K562 (cell line): ENCODE measurements at regions not wholly inside any gene's neighbourhood (a gene's known extent, or its start where the extent isn't known, plus 50 kb on each side); places are given as distances from the start of the nearest gene placed in this dataset.

Experiments
- ATAC-seq: fragments of 200-7000 bp; cut with Tn5 transposase; 3 replicates; pipeline ENCODE4 v1.9.1; 2020; ENCODE audit warnings: moderate library complexity
- BruUV-seq: library from RNA; stranded (reverse); fragments of 400-500 nt; replicated peaks from 2 replicates; lab custom pipeline; 2021; lab: Mats Ljungman, UMichigan
- CTCF ChIA-PET: fragments of 300-600 bp; formaldehyde crosslinking; extraction: SDS; loops from one replicate; lab custom pipeline; 2021; ENCODE audit warnings: low intra/inter-chr PET ratio; lab: Yijun Ruan, JAX
- POLR2A ChIA-PET: fragments of 300-600, 350-650 bp; sonication (Branson Sonifier 250); formaldehyde crosslinking; extraction: SDS; loops from one replicate; lab custom pipeline; 2021; ENCODE audit warnings: antibody characterized with exemption, inconsistent platforms; lab: Yijun Ruan, JAX
- DNase-seq, 4 experiments: peaks; one replicate each; pipeline versions ENCODE4 v3.0.0 to v3.0.0-alpha.2; 2011 to 2018; ENCODE audit warnings: low spot score in 3 of 4, mixed read lengths in 3 of 4; ENCODE audit errors: extremely low read depth in 1 of 4
- FAIRE-seq: peaks from 2 replicates; lab custom pipeline; 2011; peaks lifted over from hg19 to GRCh38; lab: Jason Lieb, UNC
- H2AFZ ChIP-seq: 2 replicates; pipeline ENCODE4 v1.6.0; 2011; ENCODE audit warnings: low read depth, low read length, control low read depth, inconsistent platforms
- H3K27ac ChIP-seq: fragments of 200-600 bp; 3 replicates; pipeline ENCODE4 v1.8.0; 2011; ENCODE audit warnings: low read depth, mild to moderate bottlenecking, control low read depth, inconsistent platforms, low read length, moderate library complexity, mixed read lengths; ENCODE audit errors: extremely low read depth
- H3K27me3 ChIP-seq, 2 experiments: fragments of 300-600 bp in 1 of 2; 2 replicates in 1 of 2; 3 replicates in 1 of 2; pipeline versions ENCODE4 v1.6.0 to v1.8.0; 2011; ENCODE audit warnings: inconsistent platforms in 2 of 2, low read length in 2 of 2, mild to moderate bottlenecking in 1 of 2, mixed read lengths in 1 of 2, moderate library complexity in 1 of 2; ENCODE audit not compliant: control insufficient read depth in 2 of 2, insufficient read depth in 2 of 2
- H3K36me3 ChIP-seq: fragments of 300-600 bp; 3 replicates; pipeline ENCODE4 v1.8.0; 2011; ENCODE audit warnings: mild to moderate bottlenecking, low read length, inconsistent platforms; ENCODE audit not compliant: control insufficient read depth, insufficient read depth
- H3K4me1 ChIP-seq, 2 experiments: fragments of 200-600 bp in 1 of 2; replicated peaks in 1 of 2; 2 replicates in 1 of 2; 3 replicates in 1 of 2; pipeline versions ENCODE4 v1.5.1 to v1.8.0; 2011; ENCODE audit warnings: inconsistent platforms in 2 of 2, low read length in 2 of 2, mild to moderate bottlenecking in 1 of 2, mixed read lengths in 1 of 2, moderate library complexity in 1 of 2; ENCODE audit not compliant: control insufficient read depth in 2 of 2, insufficient read depth in 2 of 2
- H3K4me2 ChIP-seq: 2 replicates; pipeline ENCODE4 v1.6.1; 2011; ENCODE audit warnings: low read length, control low read depth, inconsistent platforms, mixed read lengths; ENCODE audit not compliant: insufficient read depth
- H3K4me3 ChIP-seq: fragments of 200-600 bp; sonication (generic), shearing (Covaris generic); 2 replicates; pipeline ENCODE4 v1.5.1; 2016; ENCODE audit warnings: control low read depth, inconsistent platforms
- H3K79me2 ChIP-seq: fragments of 200-600 bp; 3 replicates; pipeline ENCODE4 v1.8.0; 2011; ENCODE audit warnings: low read length, inconsistent platforms; ENCODE audit not compliant: control insufficient read depth, insufficient read depth
- H3K9ac ChIP-seq, 2 experiments: 2 replicates each; pipeline versions ENCODE4 v1.6.0 to v1.6.1; 2011; ENCODE audit warnings: low read depth in 2 of 2, low read length in 2 of 2, control low read depth in 1 of 2, inconsistent platforms in 1 of 2, mild to moderate bottlenecking in 1 of 2, mixed read lengths in 1 of 2; ENCODE audit not compliant: insufficient read depth in 1 of 2
- H3K9me1 ChIP-seq: one replicate; pipeline ENCODE4 v1.6.0; 2011; ENCODE audit warnings: inconsistent platforms, mild to moderate bottlenecking, low read length, moderate library complexity; ENCODE audit not compliant: control insufficient read depth, insufficient read depth
- H3K9me3 ChIP-seq: replicated peaks from 2 replicates; pipeline ENCODE4 v1.5.1; 2011; ENCODE audit warnings: low read depth, low read length, inconsistent platforms; ENCODE audit not compliant: control insufficient read depth, insufficient read depth
- H4K20me1 ChIP-seq: replicated peaks from 2 replicates; pipeline ENCODE4 v1.6.1; 2011; ENCODE audit warnings: low read length, inconsistent platforms, mixed read lengths; ENCODE audit not compliant: control insufficient read depth, insufficient read depth
- ARID1B ChIP-seq: fragments of 450-650 bp; IDR thresholded peaks from 2 replicates; pipeline ENCODE4 v1.6.1; 2016; ENCODE audit warnings: antibody characterized with exemption, mild to moderate bottlenecking, inconsistent platforms
- ARID3A ChIP-seq: IDR thresholded peaks from 2 replicates; pipeline ENCODE4 v1.6.1; 2012; ENCODE audit warnings: low read depth, low read length, improper control_type of control experiment, borderline replicate concordance
- CBFA2T3 ChIP-seq: fragments of 450-650 bp; IDR thresholded peaks from 2 replicates; pipeline ENCODE4 v1.6.1; 2017
- CBX2 ChIP-seq: fragments of 200-600 bp; sonication (generic); IDR thresholded peaks from one replicate; pipeline ENCODE4 v1.6.1; 2012; ENCODE audit warnings: mild to moderate bottlenecking, low read length, inconsistent platforms; ENCODE audit not compliant: insufficient read depth, poor library complexity, severe bottlenecking
- CSDE1 ChIP-seq, 2 experiments: fragments of 450-650 bp; IDR thresholded peaks; 2 replicates each; pipeline ENCODE4 v1.6.1; 2016; ENCODE audit warnings: mild to moderate bottlenecking in 1 of 2
- CTBP1 ChIP-seq: fragments of 450-650 bp; IDR thresholded peaks from 2 replicates; pipeline ENCODE4 v1.6.1; 2016; ENCODE audit warnings: borderline replicate concordance
- ERF ChIP-seq: fragments of 450-650 bp; formaldehyde crosslinking; IDR thresholded peaks from 2 replicates; pipeline ENCODE4 v1.4.0; 2020; ENCODE audit warnings: mild to moderate bottlenecking, mixed read lengths
- HMBOX1 ChIP-seq: sonication (generic); IDR thresholded peaks from 2 replicates; pipeline ENCODE4 v1.6.1; 2016
- HOMEZ ChIP-seq: fragments of 250-450 bp; sonication (Bioruptor Pico); IDR thresholded peaks from 2 replicates; pipeline ENCODE4 v1.4.0; 2020; ENCODE audit warnings: mild to moderate bottlenecking, moderate library complexity
- KLF6 ChIP-seq: fragments of 250-450 bp; sonication (Bioruptor Pico); IDR thresholded peaks from 2 replicates; pipeline ENCODE4 v1.4.0; 2020; ENCODE audit warnings: mild to moderate bottlenecking, moderate library complexity, borderline replicate concordance
- POLR2H ChIP-seq: IDR thresholded peaks from 2 replicates; pipeline ENCODE4 v1.6.1; 2016; ENCODE audit warnings: missing genetic modification characterization, low read depth, mild to moderate bottlenecking, control low read depth, missing compliant biosample characterization, moderate library complexity
- POLR3G ChIP-seq: IDR thresholded peaks from 2 replicates; pipeline ENCODE4 v1.6.1; 2011; ENCODE audit not compliant: insufficient read length, insufficient replicate concordance; ENCODE audit errors: extremely low read depth
- RHOXF2B ChIP-seq: fragments of 250-450 bp; sonication (Bioruptor Pico); conservative IDR thresholded peaks from 2 replicates; pipeline ENCODE4 v1.5.1; 2021
- TAL1 ChIP-seq: fragments of 450-650 bp; IDR thresholded peaks from 2 replicates; pipeline ENCODE4 v1.6.1; 2016; ENCODE audit warnings: mild to moderate bottlenecking
- TBP ChIP-seq: optimal IDR thresholded peaks from 2 replicates; pipeline ENCODE3; 2011; ENCODE audit warnings: low read depth, low read length, improper control_type of control experiment
- TCF3 ChIP-seq: sonication (generic); formaldehyde crosslinking; IDR thresholded peaks from 2 replicates; pipeline ENCODE4 v1.4.0; 2020; ENCODE audit warnings: mild to moderate bottlenecking, missing genetic modification reagents
- TEAD4 ChIP-seq, 2 experiments: sonication (generic) in 1 of 2; formaldehyde crosslinking in 1 of 2; IDR thresholded peaks; 2 replicates each; pipeline versions ENCODE4 v1.6.1 to v1.8.0; 2012 to 2022; ENCODE audit warnings: borderline replicate concordance in 1 of 2, inconsistent platforms in 1 of 2, low read length in 1 of 2, mild to moderate bottlenecking in 1 of 2, missing genetic modification reagents in 1 of 2
- ZEB2 ChIP-seq: fragments of 450-650 bp; IDR thresholded peaks from 2 replicates; pipeline ENCODE4 v1.6.1; 2016
- ZNF212 ChIP-seq: fragments of 450-650 bp; formaldehyde crosslinking; IDR thresholded peaks from 2 replicates; pipeline ENCODE4 v1.4.0; 2020; ENCODE audit warnings: mild to moderate bottlenecking
- WGBS: fragments of 100-300 bp; shearing (Covaris generic); methylation state at CpG from one replicate; pipeline ENCODE4 v1.1.6; 2016; ENCODE audit warnings: low coverage, mixed read lengths; ENCODE audit not compliant: insufficient coverage; ENCODE audit errors: missing lambda C conversion rate; 5-methylcytosine and 5-hydroxymethylcytosine counted together
- in situ Hi-C: fragments of 300-500 bp; cut with MboI; formaldehyde crosslinking; loops from 4 replicates; pipeline ENCODE4 v1.15.0; 2018; ENCODE audit warnings: inconsistent platforms, mixed read lengths
- intact Hi-C: fragments of 100-400 bp; cut with micrococcal nuclease; formaldehyde crosslinking; loops from 2 replicates; pipeline ENCODE4 v1.14.2; 2022

GRCh38 chr12:92340003-92340402, 194.4 kb upstream of the BTG1 start:
- BruUV-seq, result no TSS peak
- Histone ChIP-seq H3K9me3 (no peaks in the 10 kb centered on the region), H3K9ac (no peak overlapping the region), H3K4me2 (no peak overlapping the region), H3K27ac (no peak overlapping the region), H3K4me3 (no peak overlapping the region), H3K4me1 (peaks cover 4 to 30% of the 10 kb centered on the region in 2 experiments; a peak in 4 of 5 replicates), H3K27me3 (no peaks in the 10 kb centered on the region), H3K36me3 (no peaks in the 10 kb centered on the region), H3K9me1 (no peaks in the 10 kb centered on the region), H3K79me2 (no peaks in the 10 kb centered on the region), H2AFZ (0 out of 2 replicates have a peak overlapping the region, but pooled peaks have one; percentile 55), H4K20me1 (no peaks in the 10 kb centered on the region)
- DNase-seq (peak in 2 of 4 experiments; percentile 24 to 42), ATAC-seq (peak; percentile 23; the same call in 1 of the 3 replicates), FAIRE-seq (peak; percentile 42)
- ChIA-PET POLR2A (interaction anchor here (0.6 to 1.7 kb wide), 3 partner anchors 9 to 310 kb away, joined by 3 to 8 read pairs (median 3); no protein-coding TSS in a partner anchor), CTCF (no interaction called here)
- in situ Hi-C loops, result no loop called here
- intact Hi-C loops, result loop anchor here (5.0 kb wide), 2 partner anchors 62 to 193 kb away; partner anchors contain the start of gene BTG1
- WGBS, result 11% methylated on average over 1 of the region's 1 CpG
- no peak for TF ChIP-seq RHOXF2B (CRISPR knock-in tag)
- TF ChIP-seq CSDE1 (IDR thresholded peaks at IDR 0.05), result no peak
- TF ChIP-seq CTBP1, result peak; percentile 47; the same call in 1 of the 2 replicates
- TF ChIP-seq TBP, result no peak
- TF ChIP-seq CBX2, result no peak
- TF ChIP-seq HOMEZ (CRISPR knock-in tag), result no peak
- no peak for TF ChIP-seq KLF6 (CRISPR knock-in tag)
- TF ChIP-seq ARID1B, result peak; percentile 73
- TF ChIP-seq ARID3A, result 0 out of 2 replicates have a peak, but pooled peaks have one; percentile 54
- TF ChIP-seq CBFA2T3, result peak; percentile 59
- peak; percentile 60; the same call in 1 of the 2 replicates for TF ChIP-seq TEAD4 (IDR thresholded peaks at IDR 0.05; ENCODE audit: low read length)
- TF ChIP-seq TEAD4 (CRISPR knock-in tag; IDR thresholded peaks at IDR 0.05; ENCODE audit: borderline replicate concordance), result no peak
- TF ChIP-seq TCF3 (CRISPR knock-in tag), result 0 out of 2 replicates have a peak, but pooled peaks have one; percentile 18
- TF ChIP-seq HMBOX1, result 0 out of 2 replicates have a peak, but pooled peaks have one; percentile 22
- 0 out of 2 replicates have a peak, but pooled peaks have one; percentile 22 for TF ChIP-seq ZEB2
- no peak for TF ChIP-seq POLR2H
- TF ChIP-seq ERF (CRISPR knock-in tag), result no peak
- no peak for TF ChIP-seq ZNF212 (CRISPR knock-in tag)
- TF ChIP-seq POLR3G, result no peak
- peak; percentile 45 for TF ChIP-seq TAL1
